ENCODE measurements at regions not wholly inside any gene's neighbourhood (a gene's known extent, or its start where the extent isn't known, plus 50 kb on each side); places are given as distances from the start of the nearest gene placed in this dataset.

- H3K27ac ChIP-seq (ENCODE audit: low read length) = no peak overlapping the region
- no peaks in the 10 kb centered on the region for H3K36me3 ChIP-seq (ENCODE audit: insufficient read depth, low read depth, low read length)
- no peaks in the 10 kb centered on the region for H3K4me1 ChIP-seq (ENCODE audit: insufficient read depth, low read length)
- H3K4me3 ChIP-seq (ENCODE audit: low read length) = no peak overlapping the region
- no peaks in the 10 kb centered on the region for H3K27me3 ChIP-seq (ENCODE audit: insufficient read depth, low read length)
- H3K9ac ChIP-seq (ENCODE audit: low read depth, low read length) = no peak overlapping the region
- no peaks in the 10 kb centered on the region for H3K9me3 ChIP-seq (ENCODE audit: insufficient read depth, low read depth, low read length)
Observed at GRCh38 chr14:98937021-98937420, 335.0 kb downstream of the BCL11B start.

GRCh38 chr14:98937712-98938505 is 334.1 kb downstream of the BCL11B start:
- H3K36me3 ChIP-seq (ENCODE audit: insufficient read depth, low read depth, low read length) = no peaks in the 10 kb centered on the region
- H3K27me3 ChIP-seq (ENCODE audit: insufficient read depth, low read length) = no peaks in the 10 kb centered on the region

DNA sequence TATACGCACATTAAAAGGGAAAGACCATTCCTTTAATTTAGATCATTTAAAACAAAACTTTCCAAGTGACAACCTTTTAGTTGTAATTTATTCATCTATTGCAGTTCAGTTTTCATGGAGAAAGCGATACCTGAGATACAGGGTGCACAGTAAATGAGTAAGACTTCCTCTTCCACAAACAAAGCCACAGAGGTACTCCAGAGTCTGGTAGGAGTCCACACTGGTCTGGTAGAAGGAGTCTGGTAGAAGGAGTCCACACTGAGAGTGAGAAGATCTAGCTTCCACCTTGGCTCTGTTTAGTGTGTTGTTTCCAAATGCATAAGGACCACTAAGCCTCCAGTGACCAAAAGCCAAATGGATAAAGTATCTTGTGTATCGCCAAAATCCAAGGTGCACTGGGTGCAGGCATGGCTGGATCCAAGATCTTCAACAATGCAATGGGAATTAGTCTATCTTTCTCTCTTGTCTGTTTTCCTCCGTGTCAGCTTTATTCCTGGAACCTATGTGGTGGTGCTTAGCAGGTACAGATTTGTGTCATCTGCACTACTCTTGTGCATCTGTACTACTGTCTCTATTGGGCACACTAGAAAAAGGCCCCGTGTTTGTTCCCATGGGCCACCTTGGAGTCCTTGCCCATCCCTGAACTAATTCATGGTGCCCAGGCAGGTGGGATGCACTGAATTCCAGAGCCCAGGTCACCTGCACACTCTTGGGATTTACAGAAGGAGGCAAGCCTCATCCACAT is 331.1 kb downstream of the BCL11B start:
- Histone ChIP-seq H3K9me3 (ENCODE audit: insufficient read depth, low read depth, low read length) (no peaks in the 10 kb centered on the region), H3K36me3 (ENCODE audit: insufficient read depth, low read depth, low read length) (no peaks in the 10 kb centered on the region), H3K4me1 (ENCODE audit: insufficient read depth, low read length) (no peaks in the 10 kb centered on the region), H3K27me3 (ENCODE audit: insufficient read depth, low read length) (no peaks in the 10 kb centered on the region), H3K27ac (ENCODE audit: low read length) (no peak overlapping the region), H3K4me3 (ENCODE audit: low read length) (no peak overlapping the region), H3K9ac (ENCODE audit: low read depth, low read length) (no peak overlapping the region)

More at GRCh38 chr14:98937712-98938505, 334.1 kb downstream of the BCL11B start:
- Histone ChIP-seq H3K4me3 (ENCODE audit: low read length) (no peak overlapping the region), H3K9me3 (ENCODE audit: insufficient read depth, low read depth, low read length) (no peaks in the 10 kb centered on the region), H3K4me1 (ENCODE audit: insufficient read depth, low read length) (no peaks in the 10 kb centered on the region), H3K27ac (ENCODE audit: low read length) (no peak overlapping the region), H3K9ac (ENCODE audit: low read depth, low read length) (no peak overlapping the region)

- Histone ChIP-seq H3K27me3 (ENCODE audit: insufficient read depth, low read length) (no peaks in the 10 kb centered on the region), H3K27ac (ENCODE audit: low read length) (no peak overlapping the region), H3K9ac (ENCODE audit: low read depth, low read length) (no peak overlapping the region), H3K9me3 (ENCODE audit: insufficient read depth, low read depth, low read length) (no peaks in the 10 kb centered on the region), H3K4me3 (ENCODE audit: low read length) (no peak overlapping the region), H3K36me3 (ENCODE audit: insufficient read depth, low read depth, low read length) (no peaks in the 10 kb centered on the region), H3K4me1 (ENCODE audit: insufficient read depth, low read length) (no peaks in the 10 kb centered on the region)
Observed at GRCh38 chr14:98941481-98941880, 330.5 kb downstream of the BCL11B start.

DNA sequence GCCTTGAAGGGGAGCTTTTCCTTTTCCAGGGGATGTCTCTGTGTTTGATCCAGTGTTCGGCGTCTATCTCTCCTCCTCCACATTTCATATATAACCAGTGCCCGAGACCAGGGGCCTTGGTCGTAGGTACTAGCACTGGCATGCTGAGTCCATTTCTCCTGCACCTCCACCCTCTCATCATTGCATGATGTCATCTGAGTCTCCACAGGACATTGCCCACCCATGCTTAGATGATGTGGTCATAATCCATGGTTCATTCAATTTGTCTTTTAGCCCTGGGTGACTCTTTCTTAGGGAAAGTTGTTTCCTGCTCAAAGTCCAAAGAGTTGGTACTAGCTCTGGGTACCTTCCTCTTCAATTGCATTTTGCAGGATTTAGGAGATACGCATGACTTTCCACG is 328.1 kb downstream of the BCL11B start:
- no peaks in the 10 kb centered on the region for H3K4me1 ChIP-seq (ENCODE audit: insufficient read depth, low read length)
- H3K27ac ChIP-seq (ENCODE audit: low read length) = no peak overlapping the region
- H3K36me3 ChIP-seq (ENCODE audit: insufficient read depth, low read depth, low read length) = no peaks in the 10 kb centered on the region
- no peaks in the 10 kb centered on the region for H3K9me3 ChIP-seq (ENCODE audit: insufficient read depth, low read depth, low read length)
- no peak overlapping the region for H3K4me3 ChIP-seq (ENCODE audit: low read length)
- H3K27me3 ChIP-seq (ENCODE audit: insufficient read depth, low read length) = no peaks in the 10 kb centered on the region
- no peak overlapping the region for H3K9ac ChIP-seq (ENCODE audit: low read depth, low read length)

DNA sequence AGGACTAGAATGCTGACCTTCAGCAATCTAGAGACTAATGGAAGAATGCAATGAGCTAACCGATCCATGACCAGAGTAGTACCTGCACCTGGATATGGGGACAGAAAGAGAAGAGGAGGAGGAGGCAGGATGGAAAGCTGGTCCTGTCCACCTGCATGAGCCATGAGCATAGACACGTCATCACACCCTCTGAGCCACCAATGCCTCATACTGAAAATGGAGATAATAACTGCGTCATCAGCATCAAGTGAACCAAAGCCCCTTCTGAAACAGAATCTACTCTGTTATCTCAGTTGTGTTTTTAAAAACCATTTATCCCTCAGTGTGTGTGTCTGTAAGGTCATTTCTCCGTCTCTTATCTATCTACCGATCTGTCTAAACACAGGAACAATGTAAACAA is 327.0 kb downstream of the BCL11B start:
- Histone ChIP-seq H3K36me3 (ENCODE audit: insufficient read depth, low read depth, low read length) (no peaks in the 10 kb centered on the region), H3K4me3 (ENCODE audit: low read length) (no peak overlapping the region), H3K4me1 (ENCODE audit: insufficient read depth, low read length) (no peaks in the 10 kb centered on the region), H3K9ac (ENCODE audit: low read depth, low read length) (no peak overlapping the region), H3K27ac (ENCODE audit: low read length) (no peak overlapping the region), H3K27me3 (ENCODE audit: insufficient read depth, low read length) (no peaks in the 10 kb centered on the region), H3K9me3 (ENCODE audit: insufficient read depth, low read depth, low read length) (no peaks in the 10 kb centered on the region)

- no peak overlapping the region for H3K27ac ChIP-seq (ENCODE audit: low read length)
Observed at GRCh38 chr14:98945611-98946570, 326.1 kb downstream of the BCL11B start.

GRCh38 chr14:98946940-98947339 is 325.1 kb downstream of the BCL11B start:
- Histone ChIP-seq H3K9me3 (ENCODE audit: insufficient read depth, low read depth, low read length) (no peaks in the 10 kb centered on the region), H3K27me3 (ENCODE audit: insufficient read depth, low read length) (no peaks in the 10 kb centered on the region), H3K36me3 (ENCODE audit: insufficient read depth, low read depth, low read length) (no peaks in the 10 kb centered on the region), H3K9ac (ENCODE audit: low read depth, low read length) (no peak overlapping the region), H3K4me1 (ENCODE audit: insufficient read depth, low read length) (no peaks in the 10 kb centered on the region), H3K4me3 (ENCODE audit: low read length) (no peak overlapping the region), H3K27ac (ENCODE audit: low read length) (no peak overlapping the region)

More at GRCh38 chr14:98945611-98946570, 326.1 kb downstream of the BCL11B start:
- Histone ChIP-seq H3K27me3 (ENCODE audit: insufficient read depth, low read length) (no peaks in the 10 kb centered on the region), H3K36me3 (ENCODE audit: insufficient read depth, low read depth, low read length) (no peaks in the 10 kb centered on the region), H3K4me3 (ENCODE audit: low read length) (no peak overlapping the region), H3K9ac (ENCODE audit: low read depth, low read length) (no peak overlapping the region), H3K9me3 (ENCODE audit: insufficient read depth, low read depth, low read length) (no peaks in the 10 kb centered on the region), H3K4me1 (ENCODE audit: insufficient read depth, low read length) (no peaks in the 10 kb centered on the region)

GRCh38 chr14:98947911-98948595 is 323.9 kb downstream of the BCL11B start:
- H3K27me3 ChIP-seq (ENCODE audit: insufficient read depth, low read length) = no peaks in the 10 kb centered on the region
- H3K4me3 ChIP-seq (ENCODE audit: low read length) = no peak overlapping the region
- no peak overlapping the region for H3K9ac ChIP-seq (ENCODE audit: low read depth, low read length)
- no peaks in the 10 kb centered on the region for H3K36me3 ChIP-seq (ENCODE audit: insufficient read depth, low read depth, low read length)
- H3K9me3 ChIP-seq (ENCODE audit: insufficient read depth, low read depth, low read length) = no peaks in the 10 kb centered on the region
- no peak overlapping the region for H3K27ac ChIP-seq (ENCODE audit: low read length)
- no peaks in the 10 kb centered on the region for H3K4me1 ChIP-seq (ENCODE audit: insufficient read depth, low read length)

DNA sequence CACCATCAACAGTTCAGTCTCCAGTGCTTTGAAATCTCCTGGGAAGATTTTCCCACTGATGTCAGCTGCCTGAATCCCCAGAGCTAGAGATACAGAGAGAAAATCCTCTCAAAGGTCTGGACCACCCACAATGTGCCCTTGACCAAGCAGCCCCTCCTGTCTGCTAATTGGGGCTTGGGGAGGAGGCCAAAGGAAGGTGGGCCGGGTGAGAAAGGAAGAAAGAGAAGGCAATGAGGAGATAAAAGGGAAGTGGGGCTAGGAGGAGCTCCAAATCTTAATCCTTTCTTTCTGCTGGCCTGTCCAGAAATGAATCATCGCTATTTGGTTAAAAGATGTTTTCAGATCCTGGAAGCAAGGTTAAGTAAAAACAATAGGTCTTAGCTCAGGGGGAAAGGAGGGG is 322.9 kb downstream of the BCL11B start:
- Histone ChIP-seq H3K4me3 (ENCODE audit: low read length) (no peak overlapping the region), H3K27me3 (ENCODE audit: insufficient read depth, low read length) (no peaks in the 10 kb centered on the region), H3K9me3 (ENCODE audit: insufficient read depth, low read depth, low read length) (no peaks in the 10 kb centered on the region), H3K27ac (ENCODE audit: low read length) (no peak overlapping the region), H3K4me1 (ENCODE audit: insufficient read depth, low read length) (no peaks in the 10 kb centered on the region), H3K36me3 (ENCODE audit: insufficient read depth, low read depth, low read length) (no peaks in the 10 kb centered on the region), H3K9ac (ENCODE audit: low read depth, low read length) (no peak overlapping the region)
